Subcutaneous abdominal adipose tissue (tissue), 5 donors: ENCODE measurements at regions not wholly inside any gene's neighbourhood (a gene's known extent, or its start where the extent isn't known, plus 50 kb on each side); places are given as distances from the start of the nearest gene placed in this dataset.
"Not testable (repeated sequence)": the region's sequence is repeated elsewhere in the genome, so short reads cannot be mapped to it uniquely, and the experiment has no call there.

Source experiments
- H3K27ac ChIP-seq: one replicate; pipeline ENCODE4 v1.7.0; 2013; ENCODE audit warnings: low read depth, mild to moderate bottlenecking, inconsistent platforms, low read length, moderate library complexity
- H3K27me3 ChIP-seq, 5 donors: one replicate each; pipeline ENCODE4 v1.7.0; 2013; ENCODE audit warnings: low read length in 5 of 5, inconsistent platforms in 1 of 5; ENCODE audit not compliant: control insufficient read depth in 5 of 5, insufficient read depth in 4 of 5
- H3K36me3 ChIP-seq, 5 donors: one replicate each; pipeline ENCODE4 v1.7.0; 2013; ENCODE audit warnings: low read length in 5 of 5; ENCODE audit not compliant: control insufficient read depth in 5 of 5, insufficient read depth in 5 of 5
- H3K4me1 ChIP-seq, 5 donors: one replicate each; pipeline ENCODE4 v1.7.0; 2013; ENCODE audit warnings: low read length in 5 of 5, mild to moderate bottlenecking in 3 of 5, moderate library complexity in 1 of 5; ENCODE audit not compliant: control insufficient read depth in 5 of 5, insufficient read depth in 5 of 5
- H3K4me3 ChIP-seq, 5 donors: one replicate each; pipeline ENCODE4 v1.7.0; 2013; ENCODE audit warnings: low read length in 5 of 5, low read depth in 1 of 5
- H3K9ac ChIP-seq, 5 donors: one replicate each; pipeline ENCODE4 v1.7.0; 2013; ENCODE audit warnings: low read length in 5 of 5, mild to moderate bottlenecking in 4 of 5, moderate library complexity in 3 of 5
- H3K9me3 ChIP-seq, 5 donors: one replicate each; pipeline ENCODE4 v1.7.0; 2013; ENCODE audit warnings: low read length in 5 of 5; ENCODE audit not compliant: control insufficient read depth in 5 of 5
- donor health status: healthy.
- donor health status: healthy.
- donor health status: healthy.
- donor health status: healthy.
- donor health status: healthy.

GRCh38 chr2:111668741-111669140 is 215.3 kb downstream of the ANAPC1 start:
- no peaks in the 10 kb centered on the region for H3K36me3 ChIP-seq
- no peak overlapping the region for H3K4me3 ChIP-seq
- H3K4me1 ChIP-seq = peaks cover 4 to 15% (median 13%) of the 10 kb centered on the region in 5 donors
- no peak overlapping the region for H3K9ac ChIP-seq
- H3K9me3 ChIP-seq = no peaks in the 10 kb centered on the region
- no peaks in the 10 kb centered on the region for H3K27me3 ChIP-seq
- H3K27ac ChIP-seq = no peak overlapping the region

- H3K9ac ChIP-seq = no peak overlapping the region
- no peaks in the 10 kb centered on the region for H3K36me3 ChIP-seq
- peaks cover 4 to 15% (median 13%) of the 10 kb centered on the region in 5 donors for H3K4me1 ChIP-seq
- no peaks in the 10 kb centered on the region for H3K27me3 ChIP-seq
- H3K27ac ChIP-seq = no peak overlapping the region
- no peak overlapping the region for H3K4me3 ChIP-seq
- H3K9me3 ChIP-seq = no peaks in the 10 kb centered on the region
These were observed 213.9 kb downstream of the ANAPC1 start for GRCh38 chr2:111669928-111670695.

GRCh38 chr2:111670776-111671175 is 213.2 kb downstream of the ANAPC1 start:
- no peak overlapping the region for H3K9ac ChIP-seq
- peaks cover 4 to 15% (median 13%) of the 10 kb centered on the region in 5 donors for H3K4me1 ChIP-seq
- no peak overlapping the region for H3K4me3 ChIP-seq
- no peak overlapping the region for H3K27ac ChIP-seq
- H3K36me3 ChIP-seq = no peaks in the 10 kb centered on the region
- H3K9me3 ChIP-seq = no peaks in the 10 kb centered on the region
- H3K27me3 ChIP-seq = no peaks in the 10 kb centered on the region

GRCh38 chr2:111671426-111672150 is 212.4 kb downstream of the ANAPC1 start:
- Histone ChIP-seq H3K9ac (no peak overlapping the region), H3K9me3 (no peaks in the 10 kb centered on the region), H3K36me3 (no peaks in the 10 kb centered on the region), H3K4me3 (no peak overlapping the region), H3K27ac (no peak overlapping the region), H3K27me3 (no peaks in the 10 kb centered on the region), H3K4me1 (peaks cover 4 to 15% (median 13%) of the 10 kb centered on the region in 5 donors)

GRCh38 chr2:111672641-111673040 is 211.4 kb downstream of the ANAPC1 start:
- not testable (repeated sequence) for H3K36me3 ChIP-seq, H3K9me3 ChIP-seq, H3K9ac ChIP-seq, H3K4me3 ChIP-seq, H3K27me3 ChIP-seq, H3K27ac ChIP-seq
- peaks cover 4 to 14% (median 13%) of the 10 kb centered on the region in 5 donors for H3K4me1 ChIP-seq

DNA sequence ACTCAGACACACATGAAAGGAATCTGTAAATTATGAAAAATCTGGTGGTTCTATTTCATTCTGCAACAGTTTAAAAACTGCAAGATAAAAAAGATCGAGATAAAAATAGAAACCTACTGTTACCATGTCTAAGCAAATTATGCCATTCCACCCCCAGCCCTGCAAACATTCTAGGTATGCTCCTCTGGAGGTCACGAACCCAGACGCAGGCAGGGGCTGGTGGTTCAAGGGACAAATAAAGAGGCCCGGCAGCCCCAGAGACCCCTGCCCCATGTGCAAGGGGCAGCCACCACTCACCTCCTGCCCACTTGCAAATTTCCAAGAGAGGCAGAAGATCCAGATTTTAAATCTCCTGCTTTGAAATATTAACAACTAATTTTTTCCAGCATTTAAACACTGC is 210.5 kb downstream of the ANAPC1 start:
- no peak overlapping the region for H3K4me3 ChIP-seq
- H3K27me3 ChIP-seq = no peaks in the 10 kb centered on the region
- no peak overlapping the region for H3K9ac ChIP-seq
- peaks cover 4 to 14% (median 12%) of the 10 kb centered on the region in 5 donors for H3K4me1 ChIP-seq
- H3K36me3 ChIP-seq = no peaks in the 10 kb centered on the region
- H3K27ac ChIP-seq = no peak overlapping the region
- no peaks in the 10 kb centered on the region for H3K9me3 ChIP-seq

DNA sequence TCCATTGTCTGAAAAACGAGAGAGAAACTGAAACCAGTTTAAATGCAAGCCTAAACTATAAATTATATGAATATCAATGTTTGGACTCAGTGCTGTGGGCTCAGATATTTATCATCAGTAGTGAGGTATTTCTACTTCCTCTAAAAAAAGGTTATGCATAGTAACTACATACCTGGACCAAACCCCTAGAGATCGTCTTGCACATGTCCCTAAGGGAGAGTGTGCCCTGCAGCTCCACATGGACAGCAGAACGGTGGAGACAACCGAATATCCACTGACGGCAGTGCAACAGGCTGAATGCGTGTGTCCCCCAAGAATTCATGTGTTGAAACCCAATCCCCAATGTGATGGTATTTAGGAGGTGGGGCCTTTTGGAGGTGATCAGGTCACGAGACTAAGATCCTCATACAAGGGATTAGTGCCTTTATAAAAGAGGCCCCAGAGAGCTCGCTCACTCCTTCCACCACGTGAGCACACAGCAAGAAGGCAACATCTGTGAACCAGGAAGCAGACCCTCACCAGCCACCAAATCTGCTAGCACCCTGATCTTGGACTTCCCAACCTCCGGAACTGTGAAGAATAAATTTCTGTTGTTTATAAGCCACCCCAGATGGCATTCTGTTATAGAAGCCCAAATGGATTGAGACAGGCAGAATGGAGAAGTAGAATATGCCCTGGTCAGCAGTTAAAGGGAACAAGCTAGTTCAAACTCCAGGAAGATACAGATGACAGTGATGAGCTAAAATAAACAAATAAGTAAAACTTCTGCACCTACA is 208.4 kb downstream of the ANAPC1 start:
- Histone ChIP-seq H3K4me1 (peaks cover 4 to 14% (median 13%) of the 10 kb centered on the region in 5 donors), H3K9ac (no peak overlapping the region), H3K9me3 (no peaks in the 10 kb centered on the region), H3K36me3 (no peaks in the 10 kb centered on the region), H3K27ac (no peak overlapping the region), H3K27me3 (no peaks in the 10 kb centered on the region), H3K4me3 (no peak overlapping the region)

- Histone ChIP-seq H3K9ac (no peak overlapping the region), H3K27ac (no peak overlapping the region), H3K27me3 (no peaks in the 10 kb centered on the region), H3K4me1 (peaks cover 3 to 11% (median 6%) of the 10 kb centered on the region in 5 donors), H3K9me3 (no peaks in the 10 kb centered on the region), H3K4me3 (no peak overlapping the region), H3K36me3 (no peaks in the 10 kb centered on the region)
These were observed 207.6 kb downstream of the ANAPC1 start for GRCh38 chr2:111676291-111676822.

DNA sequence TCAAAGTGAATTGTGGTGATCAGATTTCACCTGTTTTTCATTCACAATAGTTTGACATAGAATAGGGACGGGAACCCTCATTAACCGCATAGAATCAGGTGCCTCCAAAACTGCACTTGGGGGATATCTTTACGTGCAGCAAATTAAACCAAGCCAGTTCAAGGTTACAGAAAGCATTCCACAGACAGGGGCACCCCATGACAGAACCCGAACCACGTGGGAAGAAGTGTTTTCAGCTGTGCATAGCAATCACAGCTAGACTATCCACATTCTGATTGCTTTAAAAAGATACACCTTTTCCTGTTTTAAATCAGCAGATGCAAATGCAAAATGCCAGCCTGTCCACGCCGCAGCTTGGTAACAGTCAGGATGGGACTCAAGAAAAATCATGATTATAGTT is 205.8 kb downstream of the ANAPC1 start:
- Histone ChIP-seq H3K4me3 (no peak overlapping the region), H3K9me3 (no peaks in the 10 kb centered on the region), H3K27me3 (no peaks in the 10 kb centered on the region), H3K36me3 (no peaks in the 10 kb centered on the region), H3K27ac (no peak overlapping the region), H3K4me1 (peaks cover 0 to 6% (median 0%) of the 10 kb centered on the region in 5 donors), H3K9ac (no peak overlapping the region)
